ENCODE measurements at regions not wholly inside any gene's neighbourhood (a gene's known extent, or its start where the extent isn't known, plus 50 kb on each side); places are given as distances from the start of the nearest gene placed in this dataset.

DNA sequence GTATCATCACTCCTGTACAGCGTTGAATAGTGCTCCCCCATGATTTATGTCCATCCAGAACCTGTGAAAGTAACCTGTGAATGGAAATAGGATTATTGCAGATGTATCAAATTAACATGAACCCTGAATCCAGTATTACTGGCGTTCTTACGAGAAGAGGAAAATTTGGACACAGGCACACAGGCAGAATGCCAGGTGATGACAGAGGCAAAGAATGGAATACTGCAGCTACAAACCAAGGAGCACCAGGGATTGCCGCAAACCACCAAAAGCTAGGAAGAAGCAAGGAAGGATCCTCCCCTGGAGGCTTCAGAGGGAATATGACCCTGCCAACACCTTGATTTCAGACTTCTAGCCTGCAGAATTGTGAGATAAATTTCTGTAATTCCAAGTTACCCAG lies 113.5 kb upstream of the EGLN3 start:
- Histone ChIP-seq H3K4me3 (no peak overlapping the region), H3K9me3 (no peaks in the 10 kb centered on the region), H3K4me1 (no peaks in the 10 kb centered on the region), H3K36me3 (no peaks in the 10 kb centered on the region), H3K27ac (no peak overlapping the region), H3K27me3 (no peaks in the 10 kb centered on the region)
- WGBS (ENCODE audit: insufficient coverage, low coverage, low lambda C conversion rate, missing lambda C conversion rate): 35% methylated on average over 4 of the region's 4 CpGs
- TF ChIP-seq, protein P1, sequence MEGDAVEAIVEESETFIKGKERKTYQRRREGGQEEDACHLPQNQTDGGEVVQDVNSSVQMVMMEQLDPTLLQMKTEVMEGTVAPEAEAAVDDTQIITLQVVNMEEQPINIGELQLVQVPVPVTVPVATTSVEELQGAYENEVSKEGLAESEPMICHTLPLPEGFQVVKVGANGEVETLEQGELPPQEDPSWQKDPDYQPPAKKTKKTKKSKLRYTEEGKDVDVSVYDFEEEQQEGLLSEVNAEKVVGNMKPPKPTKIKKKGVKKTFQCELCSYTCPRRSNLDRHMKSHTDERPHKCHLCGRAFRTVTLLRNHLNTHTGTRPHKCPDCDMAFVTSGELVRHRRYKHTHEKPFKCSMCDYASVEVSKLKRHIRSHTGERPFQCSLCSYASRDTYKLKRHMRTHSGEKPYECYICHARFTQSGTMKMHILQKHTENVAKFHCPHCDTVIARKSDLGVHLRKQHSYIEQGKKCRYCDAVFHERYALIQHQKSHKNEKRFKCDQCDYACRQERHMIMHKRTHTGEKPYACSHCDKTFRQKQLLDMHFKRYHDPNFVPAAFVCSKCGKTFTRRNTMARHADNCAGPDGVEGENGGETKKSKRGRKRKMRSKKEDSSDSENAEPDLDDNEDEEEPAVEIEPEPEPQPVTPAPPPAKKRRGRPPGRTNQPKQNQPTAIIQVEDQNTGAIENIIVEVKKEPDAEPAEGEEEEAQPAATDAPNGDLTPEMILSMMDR (IDR thresholded peaks at IDR 0.05): no peak
- TF ChIP-seq POLR2A (IDR thresholded peaks at IDR 0.05): no peak
- intact Hi-C loops (cut with DNase I): no loop called here
- no peak for ATAC-seq
- no peak for DNase-seq

- DNase-seq (peak in 1 of 3 donors; percentile 24), ATAC-seq (no peak)
- intact Hi-C loops (cut with DNase I): no loop called here
- Histone ChIP-seq H3K27me3 (no peaks in the 10 kb centered on the region), H3K4me1 (no peaks in the 10 kb centered on the region), H3K9me3 (no peaks in the 10 kb centered on the region), H3K27ac (no peak overlapping the region), H3K4me3 (no peak overlapping the region), H3K36me3 (no peaks in the 10 kb centered on the region)
- TF ChIP-seq, protein P1 (IDR thresholded peaks at IDR 0.05): no peak
- TF ChIP-seq POLR2A (IDR thresholded peaks at IDR 0.05): no peak
- WGBS (ENCODE audit: insufficient coverage, low coverage, low lambda C conversion rate, missing lambda C conversion rate): 37% methylated on average over 6 of the region's 9 CpGs
Observed at GRCh38 chr14:34063470-34064164, 112.7 kb upstream of the EGLN3 start.

- WGBS (ENCODE audit: insufficient coverage, low coverage, low lambda C conversion rate, missing lambda C conversion rate): 33% methylated on average over 1 of the region's 1 CpG
- no peaks in the 10 kb centered on the region for H3K9me3 ChIP-seq
- H3K27ac ChIP-seq: no peak overlapping the region
- no peaks in the 10 kb centered on the region for H3K36me3 ChIP-seq
- DNase-seq: no peak
- TF ChIP-seq, protein P1 (IDR thresholded peaks at IDR 0.05): no peak
- TF ChIP-seq POLR2A (IDR thresholded peaks at IDR 0.05): no peak
- H3K4me1 ChIP-seq: no peaks in the 10 kb centered on the region
- intact Hi-C loops (cut with DNase I): no loop called here
- no peak for ATAC-seq
- no peak overlapping the region for H3K4me3 ChIP-seq
- no peaks in the 10 kb centered on the region for H3K27me3 ChIP-seq
Observed at GRCh38 chr14:34063042-34063441, 112.2 kb upstream of the EGLN3 start.

GRCh38 chr14:34062353-34062973 lies 111.6 kb upstream of the EGLN3 start:
- no peaks in the 10 kb centered on the region for H3K27me3 ChIP-seq
- H3K4me1 ChIP-seq: no peaks in the 10 kb centered on the region
- TF ChIP-seq, protein P1 (IDR thresholded peaks at IDR 0.05): no peak
- no peak for TF ChIP-seq POLR2A (IDR thresholded peaks at IDR 0.05)
- H3K4me3 ChIP-seq: no peak overlapping the region
- no peaks in the 10 kb centered on the region for H3K9me3 ChIP-seq
- no peak overlapping the region for H3K27ac ChIP-seq
- no peak for DNase-seq
- WGBS (ENCODE audit: insufficient coverage, low coverage, low lambda C conversion rate, missing lambda C conversion rate): 66% methylated on average over 5 of the region's 8 CpGs
- H3K36me3 ChIP-seq: no peaks in the 10 kb centered on the region
- intact Hi-C loops (cut with DNase I): no loop called here
- no peak for ATAC-seq

Data from right lobe of liver (tissue), 6 donors.